ENCODE measurements at regions not wholly inside any gene's neighbourhood (a gene's known extent, or its start where the extent isn't known, plus 50 kb on each side); places are given as distances from the start of the nearest gene placed in this dataset.

DNA sequence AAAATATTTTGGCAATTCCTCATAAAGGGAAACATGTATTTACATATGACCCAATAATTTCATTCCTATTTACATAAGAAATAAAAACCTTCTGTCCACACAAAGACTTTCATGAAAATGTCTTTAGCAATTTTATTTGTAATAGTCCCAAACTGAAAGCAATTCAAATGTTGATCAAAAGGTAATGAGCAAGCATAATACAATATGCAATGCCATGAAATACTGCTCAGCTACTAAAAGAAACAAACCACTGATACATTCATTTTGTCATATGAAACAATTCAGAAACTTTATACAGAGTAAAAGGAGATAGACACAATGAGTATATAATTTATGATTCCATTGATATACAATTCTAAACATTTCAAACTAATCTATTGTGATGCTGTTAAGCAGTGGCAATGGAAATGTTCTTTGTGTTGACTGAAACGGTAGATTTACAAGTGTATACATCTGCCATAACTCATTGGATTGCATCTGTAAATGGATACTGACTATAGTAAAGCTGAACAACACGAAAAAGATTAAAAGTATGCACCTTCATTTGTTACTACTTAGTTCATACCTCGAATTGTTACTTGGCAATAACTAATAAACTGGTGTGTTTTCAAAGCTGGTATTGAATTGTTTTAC lies 335.6 kb downstream of the GASK1B start:
- TF ChIP-seq, protein P1, sequence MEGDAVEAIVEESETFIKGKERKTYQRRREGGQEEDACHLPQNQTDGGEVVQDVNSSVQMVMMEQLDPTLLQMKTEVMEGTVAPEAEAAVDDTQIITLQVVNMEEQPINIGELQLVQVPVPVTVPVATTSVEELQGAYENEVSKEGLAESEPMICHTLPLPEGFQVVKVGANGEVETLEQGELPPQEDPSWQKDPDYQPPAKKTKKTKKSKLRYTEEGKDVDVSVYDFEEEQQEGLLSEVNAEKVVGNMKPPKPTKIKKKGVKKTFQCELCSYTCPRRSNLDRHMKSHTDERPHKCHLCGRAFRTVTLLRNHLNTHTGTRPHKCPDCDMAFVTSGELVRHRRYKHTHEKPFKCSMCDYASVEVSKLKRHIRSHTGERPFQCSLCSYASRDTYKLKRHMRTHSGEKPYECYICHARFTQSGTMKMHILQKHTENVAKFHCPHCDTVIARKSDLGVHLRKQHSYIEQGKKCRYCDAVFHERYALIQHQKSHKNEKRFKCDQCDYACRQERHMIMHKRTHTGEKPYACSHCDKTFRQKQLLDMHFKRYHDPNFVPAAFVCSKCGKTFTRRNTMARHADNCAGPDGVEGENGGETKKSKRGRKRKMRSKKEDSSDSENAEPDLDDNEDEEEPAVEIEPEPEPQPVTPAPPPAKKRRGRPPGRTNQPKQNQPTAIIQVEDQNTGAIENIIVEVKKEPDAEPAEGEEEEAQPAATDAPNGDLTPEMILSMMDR (IDR thresholded peaks at IDR 0.05 in 8 of 11, conservative IDR thresholded peaks at IDR 0.05 in 3 of 11): no peak
- TF ChIP-seq POLR2AphosphoS5 (IDR thresholded peaks at IDR 0.05): no peak

Measured in spleen (tissue), 7 donors.